8988T (cell line): ENCODE measurements at regions not wholly inside any gene's neighbourhood (a gene's known extent, or its start where the extent isn't known, plus 50 kb on each side); places are given as distances from the start of the nearest gene placed in this dataset.

Experiments used
- DNase-seq: peaks from one replicate; pipeline ENCODE4 v3.0.0; 2011

GRCh38 chr14:98959958-98960616 is 311.9 kb downstream of the BCL11B start:
- DNase-seq: no peak

- DNase-seq: no peak
These were observed 311.4 kb downstream of the BCL11B start for GRCh38 chr14:98960617-98961013.

- no peak for DNase-seq
These were observed 310.8 kb downstream of the BCL11B start for GRCh38 chr14:98961191-98961590.

GRCh38 chr14:98962118-98962517 is 309.9 kb downstream of the BCL11B start:
- no peak for DNase-seq

GRCh38 chr14:98963610-98964009 is 308.4 kb downstream of the BCL11B start:
- DNase-seq: no peak

- no peak for DNase-seq
These were observed 307.8 kb downstream of the BCL11B start for GRCh38 chr14:98964171-98964570.

GRCh38 chr14:98965076-98965475 is 306.9 kb downstream of the BCL11B start:
- DNase-seq: no peak

GRCh38 chr14:98966016-98966415 is 306.0 kb downstream of the BCL11B start:
- no peak for DNase-seq

- DNase-seq: no peak
These were observed 305.4 kb downstream of the BCL11B start for GRCh38 chr14:98966475-98967162.

GRCh38 chr14:98974113-98974512 is 297.9 kb downstream of the BCL11B start:
- DNase-seq: no peak

GRCh38 chr14:98976271-98976670 is 295.7 kb downstream of the BCL11B start:
- DNase-seq: no peak

- DNase-seq: no peak
These were observed 294.5 kb downstream of the BCL11B start for GRCh38 chr14:98977451-98977850.

- DNase-seq: no peak
These were observed 289.0 kb downstream of the BCL11B start for GRCh38 chr14:98982986-98983385.

- no peak for DNase-seq
These were observed 287.8 kb downstream of the BCL11B start for GRCh38 chr14:98984027-98984718.

- DNase-seq: no peak
These were observed 287.3 kb downstream of the BCL11B start for GRCh38 chr14:98984719-98985041.

- DNase-seq: no peak
These were observed 278.2 kb downstream of the BCL11B start for GRCh38 chr14:98993818-98994217.

GRCh38 chr14:98994561-98994960 is 277.4 kb downstream of the BCL11B start:
- DNase-seq: no peak

GRCh38 chr14:98997526-98998205 is 274.3 kb downstream of the BCL11B start:
- no peak for DNase-seq

- no peak for DNase-seq
These were observed 272.7 kb downstream of the BCL11B start for GRCh38 chr14:98999345-98999744.

- DNase-seq: no peak
These were observed 272.1 kb downstream of the BCL11B start for GRCh38 chr14:98999901-99000300.

GRCh38 chr14:99001241-99001640 is 270.8 kb downstream of the BCL11B start:
- DNase-seq: no peak

- no peak for DNase-seq
These were observed 268.4 kb downstream of the BCL11B start for GRCh38 chr14:99003646-99004045.

- no peak for DNase-seq
These were observed 267.9 kb downstream of the BCL11B start for GRCh38 chr14:99004112-99004511.

GRCh38 chr14:99006276-99006675 is 265.7 kb downstream of the BCL11B start:
- no peak for DNase-seq
